GM13977 (cell line): ENCODE measurements at regions not wholly inside any gene's neighbourhood (a gene's known extent, or its start where the extent isn't known, plus 50 kb on each side); places are given as distances from the start of the nearest gene placed in this dataset.

Source experiments
- DNase-seq: peaks from one replicate; pipeline ENCODE4 v3.0.0; 2012; ENCODE audit warnings: low spot score
- CTCF ChIP-seq: IDR thresholded peaks from 2 replicates; pipeline ENCODE4 v1.5.1; 2012; ENCODE audit warnings: mild to moderate bottlenecking, control low read depth; ENCODE audit not compliant: insufficient read depth; ENCODE audit errors: extremely low read depth, missing control alignments
- in situ Hi-C: fragments of 300-500 bp; cut with MboI; formaldehyde crosslinking; loops from one replicate; pipeline ENCODE4 v1.12.0; 2022; ENCODE audit warnings: low sequenced_read_pairs, low pct_unique_long_range_greater_than_20kb, mixed read lengths, inconsistent platforms; ENCODE audit not compliant: unreplicated experiment

- in situ Hi-C loops, result no loop called here
- DNase-seq, result no peak
- no peak for TF ChIP-seq CTCF
These were observed 160.6 kb upstream of the C21orf91 start for GRCh38 chr21:17979763-17980162.

GRCh38 chr21:17978895-17979294 lies 159.7 kb upstream of the C21orf91 start:
- in situ Hi-C loops, result no loop called here
- DNase-seq, result no peak
- TF ChIP-seq CTCF, result no peak

- no peak for TF ChIP-seq CTCF
- in situ Hi-C loops, result no loop called here
- DNase-seq, result no peak
These were observed 157.5 kb upstream of the C21orf91 start for GRCh38 chr21:17976691-17977090.

- no peak for TF ChIP-seq CTCF
- DNase-seq, result no peak
- in situ Hi-C loops, result no loop called here
These were observed 157.0 kb upstream of the C21orf91 start for GRCh38 chr21:17976139-17976538.

GRCh38 chr21:17967319-17967718 lies 148.2 kb upstream of the C21orf91 start:
- in situ Hi-C loops, result no loop called here
- TF ChIP-seq CTCF, result no peak

GRCh38 chr21:17964716-17965115 lies 145.6 kb upstream of the C21orf91 start:
- in situ Hi-C loops, result no loop called here
- no peak for TF ChIP-seq CTCF

More at GRCh38 chr21:17967319-17967718, 148.2 kb upstream of the C21orf91 start:
- no peak for DNase-seq

GRCh38 chr21:17964199-17964598 lies 145.0 kb upstream of the C21orf91 start:
- DNase-seq, result no peak
- in situ Hi-C loops, result no loop called here
- TF ChIP-seq CTCF, result no peak

More at GRCh38 chr21:17964716-17965115, 145.6 kb upstream of the C21orf91 start:
- DNase-seq, result no peak
